NT2/D1 (cell line): ENCODE measurements at regions not wholly inside any gene's neighbourhood (a gene's known extent, or its start where the extent isn't known, plus 50 kb on each side); places are given as distances from the start of the nearest gene placed in this dataset.

Experiments used
- YY1 ChIP-seq: IDR thresholded peaks from 2 replicates; pipeline ENCODE4 v1.6.1; 2011; ENCODE audit not compliant: insufficient read length, insufficient read depth
- ZNF274 ChIP-seq: IDR thresholded peaks from 2 replicates; pipeline ENCODE4 v1.6.1; 2011; ENCODE audit warnings: mild to moderate bottlenecking, low read depth, low read length

- TF ChIP-seq YY1 (no peak), ZNF274 (no peak)
These were observed 794.3 kb downstream of the LIG4 start for GRCh38 chr13:107421028-107421427.
